ENCODE measurements at regions not wholly inside any gene's neighbourhood (a gene's known extent, or its start where the extent isn't known, plus 50 kb on each side); places are given as distances from the start of the nearest gene placed in this dataset.

GRCh38 chr20:63141531-63141930 lies 74.4 kb downstream of the YTHDF1 start:
- no peak overlapping the region for H3K27ac ChIP-seq (ENCODE audit: low read depth in 1 of 2, low read length in 2 of 2)
- no peak overlapping the region for H3K4me3 ChIP-seq (ENCODE audit: low read depth in 1 of 3, low read length in 3 of 3)
- H3K9me3 ChIP-seq (ENCODE audit: control insufficient read depth in 4 of 4, low read length in 3 of 4): no peaks in the 10 kb centered on the region
- H3K27me3 ChIP-seq (ENCODE audit: control insufficient read depth in 4 of 4, insufficient read depth in 4 of 4, low read length in 3 of 4): peaks cover 0 to 10% (median 0%) of the 10 kb centered on the region in 4 donors
- TF ChIP-seq NR2F2 (IDR thresholded peaks at IDR 0.05): no peak
- TF ChIP-seq CTCF (IDR thresholded peaks at IDR 0.05; ENCODE audit: low read depth, low read length, missing input control): no peak
- TF ChIP-seq ATF3 (IDR thresholded peaks at IDR 0.05): no peak
- no peak for TF ChIP-seq ZBTB33 (IDR thresholded peaks at IDR 0.05)
- no peak for TF ChIP-seq YY1 (IDR thresholded peaks at IDR 0.05)
- TF ChIP-seq EGR1 (IDR thresholded peaks at IDR 0.05; ENCODE audit: low read depth in 2 of 2): no peak
- TF ChIP-seq TAF1 (conservative IDR thresholded peaks at IDR 0.05): no peak
- no peak for TF ChIP-seq FOXA1 (IDR thresholded peaks at IDR 0.05)
- no peak for TF ChIP-seq JUND (IDR thresholded peaks at IDR 0.05)
- no peak for TF ChIP-seq FOXA2 (IDR thresholded peaks at IDR 0.05)
- TF ChIP-seq HNF4G (IDR thresholded peaks at IDR 0.05): no peak
- TF ChIP-seq RAD21 (IDR thresholded peaks at IDR 0.05): no peak
- no peak overlapping the region for H3K9ac ChIP-seq (ENCODE audit: low read depth in 1 of 2, low read length in 2 of 2)
- H3K36me3 ChIP-seq (ENCODE audit: control insufficient read depth in 4 of 4, insufficient read depth in 3 of 4, low read depth in 1 of 4, low read length in 3 of 4): no peaks in the 10 kb centered on the region
- no peak for DNase-seq (ENCODE audit: low spot score)
- WGBS: 87% methylated on average over 12 of the region's 12 CpGs
- no peaks in the 10 kb centered on the region for H3K4me1 ChIP-seq (ENCODE audit: control insufficient read depth in 4 of 4, insufficient read depth in 4 of 4, low read length in 3 of 4)

- 77% methylated on average over 24 of the region's 24 CpGs for WGBS
- DNase-seq (ENCODE audit: low spot score): no peak
- no peak for TF ChIP-seq RXRA (IDR thresholded peaks at IDR 0.05)
- TF ChIP-seq FOXA2 (IDR thresholded peaks at IDR 0.05): no peak
- TF ChIP-seq NR2F2 (IDR thresholded peaks at IDR 0.05): no peak
- no peak for TF ChIP-seq RAD21 (IDR thresholded peaks at IDR 0.05)
- no peak for TF ChIP-seq HNF4G (IDR thresholded peaks at IDR 0.05)
- TF ChIP-seq ZBTB33 (IDR thresholded peaks at IDR 0.05): no peak
- no peak for TF ChIP-seq ATF3 (IDR thresholded peaks at IDR 0.05)
- TF ChIP-seq REST (IDR thresholded peaks at IDR 0.05): no peak
- TF ChIP-seq EGR1 (IDR thresholded peaks at IDR 0.05; ENCODE audit: low read depth in 2 of 2): no peak
- TF ChIP-seq CTCF (IDR thresholded peaks at IDR 0.05; ENCODE audit: low read depth, low read length, missing input control): no peak
- TF ChIP-seq SP1 (IDR thresholded peaks at IDR 0.05): no peak
- no peak for TF ChIP-seq JUND (IDR thresholded peaks at IDR 0.05)
- TF ChIP-seq HNF4A (conservative IDR thresholded peaks at IDR 0.05): no peak
- Histone ChIP-seq H3K9ac (ENCODE audit: low read depth in 1 of 2, low read length in 2 of 2) (no peak overlapping the region), H3K36me3 (ENCODE audit: control insufficient read depth in 4 of 4, insufficient read depth in 3 of 4, low read depth in 1 of 4, low read length in 3 of 4) (no peaks in the 10 kb centered on the region), H3K4me3 (ENCODE audit: low read depth in 1 of 3, low read length in 3 of 3) (no peak overlapping the region), H3K9me3 (ENCODE audit: control insufficient read depth in 4 of 4, low read length in 3 of 4) (no peaks in the 10 kb centered on the region), H3K4me1 (ENCODE audit: control insufficient read depth in 4 of 4, insufficient read depth in 4 of 4, low read length in 3 of 4) (no peaks in the 10 kb centered on the region), H3K27me3 (ENCODE audit: control insufficient read depth in 4 of 4, insufficient read depth in 4 of 4, low read length in 3 of 4) (peaks cover 0 to 10% (median 0%) of the 10 kb centered on the region in 4 donors), H3K27ac (ENCODE audit: low read depth in 1 of 2, low read length in 2 of 2) (no peak overlapping the region)
Measured at GRCh38 chr20:63140514-63141433, 75.2 kb downstream of the YTHDF1 start.
